IMR-90 (cell line): ENCODE measurements at regions not wholly inside any gene's neighbourhood (a gene's known extent, or its start where the extent isn't known, plus 50 kb on each side); places are given as distances from the start of the nearest gene placed in this dataset.

ENCODE experiments used
- ATAC-seq: fragments of 200-7000 bp; cut with Tn5 transposase; 2 replicates; pipeline ENCODE4 v1.9.1; 2020; ENCODE audit warnings: low read depth, mild to moderate bottlenecking, moderate library complexity
- BruUV-seq: library from RNA; stranded (reverse); fragments of 400-500 nt; replicated peaks from 2 replicates; lab custom pipeline; 2021; lab: Mats Ljungman, UMichigan
- CTCF ChIA-PET: fragments of 300-600 bp; formaldehyde crosslinking; extraction: SDS; loops from one replicate; lab custom pipeline; 2021; ENCODE audit warnings: antibody characterized with exemption; lab: Yijun Ruan, JAX
- POLR2A ChIA-PET: fragments of 300-600 bp; sonication (Branson Sonifier 250); formaldehyde crosslinking; loops from one replicate; lab custom pipeline; 2022; ENCODE audit warnings: antibody characterized with exemption; ENCODE audit not compliant: unreplicated experiment; lab: Charles Lee
- DNase-seq: peaks from one replicate; pipeline ENCODE4 v3.0.0; 2013
- H2AFZ ChIP-seq: replicated peaks from 2 replicates; pipeline ENCODE3; 2013; ENCODE audit warnings: low read length, mild to moderate bottlenecking; ENCODE audit not compliant: poor library complexity
- H2AK5ac ChIP-seq: 2 replicates; pipeline ENCODE4 v1.6.1; 2013; ENCODE audit warnings: low read depth, low read length, inconsistent platforms
- H2AK9ac ChIP-seq: replicated peaks from 2 replicates; pipeline ENCODE3; 2013; ENCODE audit warnings: mild to moderate bottlenecking, low read depth, low read length, moderate library complexity; ENCODE audit not compliant: poor library complexity
- H2BK120ac ChIP-seq: 2 replicates; pipeline ENCODE4 v1.6.1; 2013; ENCODE audit warnings: low read depth, low read length, inconsistent platforms
- H2BK15ac ChIP-seq: 3 replicates; pipeline ENCODE4 v1.6.1; 2013; ENCODE audit warnings: low read depth, low read length, inconsistent platforms
- H2BK20ac ChIP-seq: 2 replicates; pipeline ENCODE4 v1.6.1; 2013; ENCODE audit warnings: low read depth, mild to moderate bottlenecking, inconsistent platforms, low read length, moderate library complexity
- H2BK5ac ChIP-seq: 2 replicates; pipeline ENCODE4 v1.6.1; 2013; ENCODE audit warnings: mild to moderate bottlenecking, low read depth, low read length, inconsistent platforms; ENCODE audit not compliant: poor library complexity, severe bottlenecking
- H3K14ac ChIP-seq: replicated peaks from 2 replicates; pipeline ENCODE4 v1.6.1; 2013; ENCODE audit warnings: low read depth, low read length, inconsistent platforms
- H3K18ac ChIP-seq: 2 replicates; pipeline ENCODE4 v1.6.1; 2013; ENCODE audit warnings: low read depth, low read length, control low read depth
- H3K23ac ChIP-seq: 2 replicates; pipeline ENCODE4 v1.6.1; 2013; ENCODE audit warnings: low read depth, low read length, inconsistent platforms
- H3K27ac ChIP-seq: 2 replicates; pipeline ENCODE4 v1.5.1; 2013; ENCODE audit warnings: mild to moderate bottlenecking, control low read depth, low read length; ENCODE audit not compliant: insufficient read depth
- H3K27me3 ChIP-seq: 2 replicates; pipeline ENCODE4 v1.6.1; 2013; ENCODE audit warnings: low read length; ENCODE audit not compliant: control insufficient read depth, insufficient read depth
- H3K36me3 ChIP-seq: 2 replicates; pipeline ENCODE4 v1.6.1; 2013; ENCODE audit warnings: low read length, mixed read lengths; ENCODE audit not compliant: control insufficient read depth, insufficient read depth
- H3K4ac ChIP-seq: 2 replicates; pipeline ENCODE4 v1.6.1; 2013; ENCODE audit warnings: low read depth, low read length, inconsistent platforms
- H3K4me1 ChIP-seq: 2 replicates; pipeline ENCODE4 v1.6.1; 2013; ENCODE audit warnings: low read length, mixed read lengths; ENCODE audit not compliant: control insufficient read depth, insufficient read depth
- H3K4me2 ChIP-seq: 2 replicates; pipeline ENCODE4 v1.6.1; 2013; ENCODE audit warnings: low read depth, mild to moderate bottlenecking, control low read depth, low read length, moderate library complexity
- H3K4me3 ChIP-seq: 2 replicates; pipeline ENCODE4 v1.5.1; 2013; ENCODE audit warnings: low read depth, mild to moderate bottlenecking, control low read depth, low read length, moderate library complexity; ENCODE audit not compliant: insufficient read depth
- H3K56ac ChIP-seq: 2 replicates; pipeline ENCODE4 v1.6.1; 2013; ENCODE audit warnings: low read length, inconsistent platforms; ENCODE audit not compliant: insufficient read depth; ENCODE audit errors: extremely low read depth
- H3K79me1 ChIP-seq, 2 experiments: 2 replicates each; pipeline ENCODE4 v1.6.1; 2013; ENCODE audit warnings: low read length in 2 of 2, inconsistent platforms in 1 of 2, low read depth in 1 of 2
- H3K9ac ChIP-seq: 2 replicates; pipeline ENCODE4 v1.6.1; 2013; ENCODE audit warnings: low read depth, low read length, control low read depth
- H3K9me1 ChIP-seq: 2 replicates; pipeline ENCODE4 v1.6.1; 2013; ENCODE audit warnings: low read length, inconsistent platforms; ENCODE audit not compliant: insufficient read depth
- H3K9me3 ChIP-seq: 2 replicates; pipeline ENCODE4 v1.6.1; 2013; ENCODE audit warnings: low read length; ENCODE audit not compliant: control insufficient read depth, insufficient read depth
- H4K20me1 ChIP-seq: 2 replicates; pipeline ENCODE4 v1.6.1; 2013; ENCODE audit warnings: low read length, inconsistent platforms; ENCODE audit not compliant: insufficient read depth
- H4K5ac ChIP-seq: 2 replicates; pipeline ENCODE4 v1.6.1; 2013; ENCODE audit warnings: mild to moderate bottlenecking, low read depth, low read length, control low read depth
- H4K8ac ChIP-seq, 2 experiments: 2 replicates each; pipeline ENCODE4 v1.6.1; 2013; ENCODE audit warnings: low read depth in 2 of 2, low read length in 2 of 2, control low read depth in 1 of 2, inconsistent platforms in 1 of 2
- H4K91ac ChIP-seq: 2 replicates; pipeline ENCODE4 v1.6.1; 2013; ENCODE audit warnings: low read depth, low read length, inconsistent platforms; ENCODE audit not compliant: insufficient read depth
- BHLHE40 ChIP-seq: fragments of 150-350 bp; IDR thresholded peaks from 2 replicates; pipeline ENCODE4 v1.6.1; 2016; ENCODE audit warnings: mild to moderate bottlenecking, low read depth, low read length
- CEBPB ChIP-seq: IDR thresholded peaks from 2 replicates; pipeline ENCODE4 v1.6.1; 2012; ENCODE audit warnings: low read depth, low read length, improper control_type of control experiment
- CHD1 ChIP-seq: IDR thresholded peaks from 2 replicates; pipeline ENCODE4 v1.6.1; 2012; ENCODE audit warnings: low read depth, low read length, improper control_type of control experiment
- FOS ChIP-seq: fragments of 150-350 bp; IDR thresholded peaks from 2 replicates; pipeline ENCODE4 v1.6.1; 2016; ENCODE audit warnings: low read depth, low read length
- MAFK ChIP-seq: IDR thresholded peaks from 2 replicates; pipeline ENCODE4 v1.6.1; 2012; ENCODE audit warnings: low read depth, low read length, improper control_type of control experiment
- MAZ ChIP-seq: IDR thresholded peaks from 2 replicates; pipeline ENCODE4 v1.6.1; 2012; ENCODE audit warnings: low read depth, mild to moderate bottlenecking, low read length, improper control_type of control experiment, moderate library complexity, borderline replicate concordance
- MXI1 ChIP-seq: IDR thresholded peaks from 2 replicates; pipeline ENCODE4 v1.6.1; 2012; ENCODE audit warnings: low read depth, mild to moderate bottlenecking, low read length, moderate library complexity, borderline replicate concordance
- NFE2L2 ChIP-seq: fragments of 150-350 bp; IDR thresholded peaks from 2 replicates; pipeline ENCODE4 v1.6.1; 2016; ENCODE audit warnings: low read depth, mild to moderate bottlenecking, low read length
- POLR2A ChIP-seq: IDR thresholded peaks from 2 replicates; pipeline ENCODE4 v1.6.1; 2012; ENCODE audit warnings: mild to moderate bottlenecking, low read depth, low read length
- RAD21 ChIP-seq: IDR thresholded peaks from 2 replicates; pipeline ENCODE4 v1.6.1; 2012; ENCODE audit warnings: low read length, improper control_type of control experiment
- RCOR1 ChIP-seq: IDR thresholded peaks from 2 replicates; pipeline ENCODE4 v1.6.1; 2012; ENCODE audit warnings: mild to moderate bottlenecking, low read length, improper control_type of control experiment; ENCODE audit not compliant: insufficient replicate concordance
- RFX5 ChIP-seq: IDR thresholded peaks from 2 replicates; pipeline ENCODE4 v1.8.0; 2012; ENCODE audit warnings: low read depth, mild to moderate bottlenecking, low read length, moderate library complexity
- SMC3 ChIP-seq: fragments of 150-350 bp; IDR thresholded peaks from 2 replicates; pipeline ENCODE4 v1.6.1; 2016; ENCODE audit warnings: low read depth, mild to moderate bottlenecking, antibody characterized with exemption, low read length, moderate library complexity
- WGBS, 2 experiments: methylation state at CpG; one replicate each; pipeline versions ENCODE4 v1.1.5 to v1.1.7; 2013; ENCODE audit warnings: missing lambda C conversion rate in 2 of 2; ENCODE audit not compliant: insufficient read length in 1 of 2; ENCODE audit errors: extremely low coverage in 2 of 2; 5-methylcytosine and 5-hydroxymethylcytosine counted together
- dilution Hi-C: fragments of 300-500 bp; cut with HindIII; formaldehyde crosslinking; loops from one replicate; pipeline ENCODE4 v1.14.3; 2018; ENCODE audit warnings: low sequenced_read_pairs; ENCODE audit not compliant: unreplicated experiment
- in situ Hi-C: fragments of 300-500 bp; cut with MboI; formaldehyde crosslinking; loops from 3 replicates; pipeline ENCODE4 v1.14.3; 2019; ENCODE audit warnings: low sequenced_read_pairs, inconsistent platforms, mixed read lengths
- intact Hi-C: fragments of 100-400 bp; cut with micrococcal nuclease; formaldehyde crosslinking; loops from 2 replicates; pipeline ENCODE4 v1.10.0; 2022
- TF ChIP-seq, protein P1 (sequence below): fragments of 150-350 bp; IDR thresholded peaks from 2 replicates; pipeline ENCODE4 v1.6.1; 2017; ENCODE audit warnings: mild to moderate bottlenecking, antibody characterized with exemption, low read length, low read depth
- TF ChIP-seq, protein P2 (sequence below): conservative IDR thresholded peaks from 2 replicates; pipeline ENCODE4 v1.5.1; 2012; ENCODE audit warnings: mild to moderate bottlenecking, low read depth, low read length, improper control_type of control experiment
- TF ChIP-seq, protein P3 (sequence below): fragments of 150-350 bp; IDR thresholded peaks from 2 replicates; pipeline ENCODE4 v1.6.1; 2016; ENCODE audit warnings: low read depth, mild to moderate bottlenecking, low read length, moderate library complexity, borderline replicate concordance

DNA sequence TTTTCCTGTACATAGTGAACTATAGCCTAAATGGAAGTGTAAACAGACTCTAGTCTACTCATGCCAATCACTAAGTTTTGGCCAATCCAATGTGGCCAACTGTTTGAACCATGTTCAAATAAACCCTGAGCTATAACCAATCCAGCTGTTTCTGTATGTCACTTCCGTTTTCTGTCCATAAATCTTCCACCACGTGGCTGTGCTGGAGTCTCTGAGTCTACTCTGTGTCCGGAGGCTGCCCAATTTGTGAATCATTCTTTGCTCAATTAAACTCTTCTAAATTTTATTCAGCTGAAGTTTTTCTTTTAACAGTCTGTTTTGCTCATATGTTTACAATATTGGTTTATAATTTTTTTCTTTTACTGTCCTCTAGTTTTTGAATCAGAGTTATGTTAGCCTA lies 112.3 kb upstream of the BANK1 start:
- Histone ChIP-seq H2AK9ac (no peak overlapping the region), H3K4me2 (no peak overlapping the region), H4K91ac (no peak overlapping the region), H3K9ac (no peak overlapping the region), H3K4me3 (no peak overlapping the region), H2BK5ac (no peak overlapping the region), H3K27ac (no peak overlapping the region), H3K79me1 (no peaks in the 10 kb centered on the region), H3K27me3 (no peaks in the 10 kb centered on the region), H3K18ac (no peak overlapping the region), H3K4me1 (no peaks in the 10 kb centered on the region), H2BK120ac (no peak overlapping the region), H3K14ac (no peak overlapping the region), H3K4ac (no peak overlapping the region), H2AK5ac (no peak overlapping the region), H2BK20ac (no peak overlapping the region), H3K9me1 (no peaks in the 10 kb centered on the region), H4K8ac (no peak overlapping the region), H4K5ac (no peak overlapping the region), H2AFZ (no peak overlapping the region), H3K9me3 (no peaks in the 10 kb centered on the region), H3K23ac (no peak overlapping the region), H3K36me3 (no peaks in the 10 kb centered on the region), H3K56ac (no peak overlapping the region), H2BK15ac (no peak overlapping the region), H4K20me1 (no peaks in the 10 kb centered on the region)
- in situ Hi-C loops = no loop called here
- no peak for ATAC-seq
- TF ChIP-seq FOS (no peak), POLR2A (no peak), MAFK (no peak), MAZ (no peak), NFE2L2 (no peak), CEBPB (no peak), RFX5 (no peak), RAD21 (no peak), SMC3 (no peak), CHD1 (no peak), RCOR1 (no peak), BHLHE40 (no peak), MXI1 (no peak)
- TF ChIP-seq, protein P1, sequence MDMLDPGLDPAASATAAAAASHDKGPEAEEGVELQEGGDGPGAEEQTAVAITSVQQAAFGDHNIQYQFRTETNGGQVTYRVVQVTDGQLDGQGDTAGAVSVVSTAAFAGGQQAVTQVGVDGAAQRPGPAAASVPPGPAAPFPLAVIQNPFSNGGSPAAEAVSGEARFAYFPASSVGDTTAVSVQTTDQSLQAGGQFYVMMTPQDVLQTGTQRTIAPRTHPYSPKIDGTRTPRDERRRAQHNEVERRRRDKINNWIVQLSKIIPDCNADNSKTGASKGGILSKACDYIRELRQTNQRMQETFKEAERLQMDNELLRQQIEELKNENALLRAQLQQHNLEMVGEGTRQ = no peak
- TF ChIP-seq, protein P2, sequence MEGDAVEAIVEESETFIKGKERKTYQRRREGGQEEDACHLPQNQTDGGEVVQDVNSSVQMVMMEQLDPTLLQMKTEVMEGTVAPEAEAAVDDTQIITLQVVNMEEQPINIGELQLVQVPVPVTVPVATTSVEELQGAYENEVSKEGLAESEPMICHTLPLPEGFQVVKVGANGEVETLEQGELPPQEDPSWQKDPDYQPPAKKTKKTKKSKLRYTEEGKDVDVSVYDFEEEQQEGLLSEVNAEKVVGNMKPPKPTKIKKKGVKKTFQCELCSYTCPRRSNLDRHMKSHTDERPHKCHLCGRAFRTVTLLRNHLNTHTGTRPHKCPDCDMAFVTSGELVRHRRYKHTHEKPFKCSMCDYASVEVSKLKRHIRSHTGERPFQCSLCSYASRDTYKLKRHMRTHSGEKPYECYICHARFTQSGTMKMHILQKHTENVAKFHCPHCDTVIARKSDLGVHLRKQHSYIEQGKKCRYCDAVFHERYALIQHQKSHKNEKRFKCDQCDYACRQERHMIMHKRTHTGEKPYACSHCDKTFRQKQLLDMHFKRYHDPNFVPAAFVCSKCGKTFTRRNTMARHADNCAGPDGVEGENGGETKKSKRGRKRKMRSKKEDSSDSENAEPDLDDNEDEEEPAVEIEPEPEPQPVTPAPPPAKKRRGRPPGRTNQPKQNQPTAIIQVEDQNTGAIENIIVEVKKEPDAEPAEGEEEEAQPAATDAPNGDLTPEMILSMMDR = no peak
- TF ChIP-seq, protein P3, sequence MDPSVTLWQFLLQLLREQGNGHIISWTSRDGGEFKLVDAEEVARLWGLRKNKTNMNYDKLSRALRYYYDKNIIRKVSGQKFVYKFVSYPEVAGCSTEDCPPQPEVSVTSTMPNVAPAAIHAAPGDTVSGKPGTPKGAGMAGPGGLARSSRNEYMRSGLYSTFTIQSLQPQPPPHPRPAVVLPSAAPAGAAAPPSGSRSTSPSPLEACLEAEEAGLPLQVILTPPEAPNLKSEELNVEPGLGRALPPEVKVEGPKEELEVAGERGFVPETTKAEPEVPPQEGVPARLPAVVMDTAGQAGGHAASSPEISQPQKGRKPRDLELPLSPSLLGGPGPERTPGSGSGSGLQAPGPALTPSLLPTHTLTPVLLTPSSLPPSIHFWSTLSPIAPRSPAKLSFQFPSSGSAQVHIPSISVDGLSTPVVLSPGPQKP = no peak
- no TSS peak for BruUV-seq
- CTCF ChIA-PET = interaction anchor here (0.6 kb wide), 1 partner anchor 8 kb away, joined by 3 read pairs; no protein-coding TSS in a partner anchor
- no peak for DNase-seq
- dilution Hi-C loops = no loop called here
- intact Hi-C loops = no loop called here
- WGBS, 2 experiments = no CpG with 5 or more reads among the region's 3 CpGs
- POLR2A ChIA-PET = no interaction called here
